Non-pigmented ciliary epithelial cell (primary cell): ENCODE measurements at regions not wholly inside any gene's neighbourhood (a gene's known extent, or its start where the extent isn't known, plus 50 kb on each side); places are given as distances from the start of the nearest gene placed in this dataset.

ENCODE experiments used
- DNase-seq: peaks from one replicate; pipeline ENCODE4 v3.0.0-alpha.2; 2010; ENCODE audit warnings: low read depth

DNA sequence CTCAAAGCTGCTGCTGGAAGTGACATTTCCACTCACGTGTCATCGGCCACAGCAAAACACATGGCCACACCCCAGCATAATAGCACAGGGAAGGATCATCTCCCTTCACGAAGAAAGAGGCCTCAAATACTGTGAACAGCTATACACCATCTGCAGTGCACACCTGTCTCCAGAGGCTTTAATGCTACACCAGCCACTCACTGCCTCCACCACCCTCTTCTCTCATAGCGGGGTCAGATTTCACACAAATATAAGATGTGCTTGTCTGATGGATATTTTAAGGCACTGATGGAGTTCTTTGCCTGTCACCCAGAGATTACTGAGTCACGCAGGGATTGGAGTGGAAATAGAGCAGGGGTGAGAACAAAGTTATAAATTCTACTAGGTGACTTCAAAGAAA, 374.0 kb downstream of the ZNF516 start:
- no peak for DNase-seq

GRCh38 chr18:76115580-76115979, 379.5 kb downstream of the ZNF516 start:
- DNase-seq = no peak

GRCh38 chr18:76113101-76113500, 381.9 kb downstream of the ZNF516 start:
- DNase-seq = no peak

GRCh38 chr18:76102626-76103025, 392.4 kb downstream of the ZNF516 start:
- no peak for DNase-seq

DNA sequence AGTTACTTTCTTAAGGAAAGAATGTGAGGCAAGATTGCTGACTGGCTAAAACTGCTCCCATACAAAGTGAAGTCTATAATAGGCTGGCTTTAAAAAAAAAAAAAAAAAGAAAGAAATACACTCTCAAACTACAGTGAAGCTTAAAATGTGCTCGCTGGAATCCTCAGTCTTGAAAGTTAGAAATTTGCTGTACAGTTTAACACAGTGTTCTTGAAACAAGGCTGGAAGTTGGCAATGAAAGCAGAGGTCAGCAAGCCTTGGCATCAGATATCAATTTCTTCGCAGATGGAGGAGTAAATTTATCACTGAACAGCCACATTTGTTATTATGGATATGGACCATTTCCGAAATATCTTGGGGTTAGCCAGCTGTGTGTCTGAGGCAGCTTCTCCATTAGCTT, 392.9 kb downstream of the ZNF516 start:
- no peak for DNase-seq

DNA sequence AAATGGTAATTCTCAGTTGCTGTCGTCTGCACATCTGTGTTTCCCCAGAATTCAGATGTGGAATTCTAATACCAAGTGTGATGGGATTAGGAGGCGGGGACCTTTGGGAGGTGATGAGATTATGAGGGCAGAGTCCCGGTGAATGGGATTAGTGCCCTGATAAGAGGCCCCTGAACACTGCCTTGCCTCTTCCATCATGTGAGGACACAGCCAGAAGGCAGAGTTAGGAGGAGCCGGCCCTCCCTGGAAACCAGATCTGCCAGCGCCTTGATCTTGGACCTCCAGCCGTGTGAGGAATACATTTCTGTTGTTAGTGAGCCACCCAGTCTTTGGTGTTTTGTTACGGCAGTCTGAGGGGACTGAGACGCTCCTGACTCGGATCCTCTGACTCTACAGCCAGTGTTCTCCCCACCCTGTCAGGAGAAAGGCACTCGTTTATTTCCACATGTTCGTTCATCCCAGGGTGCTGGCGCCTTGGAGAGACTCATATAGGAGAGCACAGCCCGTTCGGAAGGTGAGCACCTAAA, 395.0 kb downstream of the ZNF516 start:
- no peak for DNase-seq

DNA sequence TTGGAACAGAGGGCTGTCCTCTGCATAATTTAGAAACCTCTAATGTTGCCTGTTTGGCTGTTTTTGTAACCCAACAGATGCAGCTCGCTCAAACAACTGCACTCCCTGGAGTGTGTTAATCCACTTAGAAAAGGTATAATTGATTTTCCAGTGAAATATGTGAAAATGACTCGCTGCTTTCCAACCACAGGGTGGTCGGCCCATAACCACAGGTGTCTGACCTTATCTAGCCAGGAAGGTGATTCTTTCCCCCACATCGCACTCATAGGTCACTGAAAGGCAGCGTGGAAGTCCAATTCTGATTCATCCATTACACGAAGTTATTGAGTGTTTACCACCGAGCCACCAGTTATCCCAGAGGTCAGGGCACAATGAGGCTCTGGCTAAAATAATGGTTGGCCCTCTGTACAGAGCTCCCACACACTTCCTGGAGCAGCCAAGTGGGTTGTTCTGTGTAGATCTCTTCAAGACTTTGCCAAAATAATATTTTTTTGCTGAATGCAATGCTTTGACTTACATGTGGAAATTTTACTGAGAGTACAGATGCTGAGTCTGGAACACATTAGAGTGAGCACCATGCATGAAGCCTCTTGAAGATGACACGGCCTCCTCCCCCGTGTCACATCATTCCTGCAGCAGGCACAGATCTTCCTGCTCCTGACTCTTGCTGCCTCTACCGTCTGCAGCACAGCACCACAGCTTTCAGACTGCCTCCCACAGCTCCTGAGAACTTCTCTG, 396.2 kb downstream of the ZNF516 start:
- DNase-seq = no peak

GRCh38 chr18:76081536-76081935, 413.5 kb downstream of the ZNF516 start:
- no peak for DNase-seq

- DNase-seq = no peak
Observed at GRCh38 chr18:76080430-76080829, 414.6 kb downstream of the ZNF516 start.

DNA sequence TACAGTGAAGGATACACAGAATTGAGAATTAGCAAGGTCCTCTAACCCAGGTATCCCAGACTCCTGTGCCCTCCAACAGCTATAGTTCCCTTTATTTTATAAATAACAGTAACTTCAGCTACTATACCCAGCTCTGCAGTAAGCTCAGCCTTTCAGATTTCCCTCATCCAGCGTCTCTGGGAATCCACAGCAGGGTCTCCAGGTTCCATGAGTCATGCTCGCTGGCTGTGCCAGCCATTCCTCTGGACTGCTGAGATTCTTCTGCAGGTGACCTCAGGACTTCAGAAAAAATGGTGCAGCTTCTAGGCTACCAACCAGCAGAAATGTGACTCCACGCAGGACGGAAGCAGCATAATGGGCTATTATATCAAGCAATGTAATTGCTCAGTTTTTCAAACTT, 419.3 kb downstream of the ZNF516 start:
- DNase-seq = no peak

GRCh38 chr18:76064998-76065397, 430.0 kb downstream of the ZNF516 start:
- no peak for DNase-seq

GRCh38 chr18:76058146-76058545, 436.9 kb downstream of the ZNF516 start:
- DNase-seq = no peak

- no peak for DNase-seq
Observed at GRCh38 chr18:76057386-76057785, 437.7 kb downstream of the ZNF516 start.

DNA sequence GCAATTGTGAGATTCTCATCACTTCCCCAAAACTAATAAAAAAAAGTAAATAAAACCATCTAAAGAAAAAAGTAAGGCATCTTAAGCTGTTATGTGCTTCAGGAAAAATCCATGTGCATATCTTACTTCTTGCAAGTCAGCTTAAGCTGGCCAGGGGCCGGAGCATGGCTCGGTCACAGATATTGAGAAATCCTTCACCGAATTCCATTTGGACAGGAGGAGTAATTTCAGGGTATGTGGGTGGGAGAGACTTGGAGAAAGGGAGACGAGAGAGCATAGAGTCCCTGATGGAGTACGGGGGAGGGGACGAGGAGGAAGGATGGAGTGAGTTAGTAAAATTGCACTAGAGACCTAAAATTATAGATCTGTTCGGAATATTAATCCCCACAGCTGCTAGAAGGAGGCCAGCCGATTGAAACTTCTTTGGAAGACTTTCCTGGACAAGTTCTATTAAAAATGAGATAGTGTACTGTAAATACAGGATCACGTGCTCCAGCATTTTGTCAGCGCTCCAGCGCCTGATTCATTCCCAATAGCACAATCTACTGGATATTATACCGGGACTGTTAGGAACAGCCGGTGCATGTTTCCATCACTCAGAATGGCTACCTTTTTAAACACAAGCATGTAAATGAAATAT, 438.5 kb downstream of the ZNF516 start:
- no peak for DNase-seq

DNA sequence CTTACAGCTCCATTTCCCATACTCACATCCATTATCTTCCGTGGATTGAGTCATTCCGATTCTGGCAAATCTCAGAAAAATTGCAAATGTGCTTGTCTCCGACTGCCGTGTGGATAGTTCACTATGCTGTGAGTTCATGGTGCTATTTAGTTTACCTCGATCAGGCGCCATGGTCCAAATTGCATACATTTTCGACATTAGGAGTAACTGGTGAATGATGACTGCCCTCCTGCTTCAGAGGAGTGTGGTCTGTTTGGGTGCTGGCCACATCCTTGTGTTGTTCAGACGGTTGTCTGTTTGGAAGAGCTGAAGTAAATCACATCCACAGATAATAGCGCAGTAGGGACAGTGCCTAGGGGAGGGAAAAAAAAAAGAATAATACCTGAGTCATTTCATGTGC, 439.5 kb downstream of the ZNF516 start:
- no peak for DNase-seq

- DNase-seq = no peak
Observed at GRCh38 chr18:76055025-76055424, 440.0 kb downstream of the ZNF516 start.

DNA sequence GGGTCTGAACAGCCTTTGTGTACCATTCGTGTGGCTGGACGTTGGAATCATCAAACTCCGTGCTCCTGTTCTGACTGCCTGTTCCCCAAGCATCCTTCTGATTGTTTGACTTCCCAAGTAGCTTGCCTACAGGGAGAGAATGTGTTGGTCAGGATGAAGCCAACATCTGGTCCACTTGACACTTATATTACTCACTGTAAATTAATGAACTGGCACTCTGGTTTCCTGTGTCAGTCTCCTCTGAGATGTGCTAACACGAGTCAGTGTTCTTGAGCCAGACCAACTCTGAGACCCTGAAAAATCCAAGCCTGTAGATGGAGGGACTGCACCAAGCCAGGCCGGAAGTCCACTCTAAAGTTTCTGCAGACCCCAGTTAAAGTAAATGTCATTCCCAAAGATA, 440.9 kb downstream of the ZNF516 start:
- DNase-seq = no peak

- DNase-seq = no peak
Observed at GRCh38 chr18:76053551-76053950, 441.5 kb downstream of the ZNF516 start.

DNA sequence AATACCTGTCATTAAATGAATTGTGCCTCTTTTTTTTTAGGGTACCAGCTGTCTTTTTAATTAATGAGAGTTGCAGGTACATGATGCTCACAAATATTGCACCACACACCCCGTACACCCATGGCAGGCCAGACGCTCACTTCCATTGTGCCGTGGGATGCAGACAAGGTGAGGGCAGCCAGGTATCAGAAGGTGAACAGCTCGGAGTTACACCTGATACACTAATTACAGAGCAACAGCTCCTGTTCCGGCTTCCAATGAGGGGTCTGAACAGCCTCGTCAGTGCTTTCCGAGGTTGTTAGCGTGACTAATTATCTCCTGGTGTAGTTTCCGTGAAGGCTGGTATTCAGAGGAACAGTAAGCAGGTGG, 442.8 kb downstream of the ZNF516 start:
- DNase-seq = no peak

DNA sequence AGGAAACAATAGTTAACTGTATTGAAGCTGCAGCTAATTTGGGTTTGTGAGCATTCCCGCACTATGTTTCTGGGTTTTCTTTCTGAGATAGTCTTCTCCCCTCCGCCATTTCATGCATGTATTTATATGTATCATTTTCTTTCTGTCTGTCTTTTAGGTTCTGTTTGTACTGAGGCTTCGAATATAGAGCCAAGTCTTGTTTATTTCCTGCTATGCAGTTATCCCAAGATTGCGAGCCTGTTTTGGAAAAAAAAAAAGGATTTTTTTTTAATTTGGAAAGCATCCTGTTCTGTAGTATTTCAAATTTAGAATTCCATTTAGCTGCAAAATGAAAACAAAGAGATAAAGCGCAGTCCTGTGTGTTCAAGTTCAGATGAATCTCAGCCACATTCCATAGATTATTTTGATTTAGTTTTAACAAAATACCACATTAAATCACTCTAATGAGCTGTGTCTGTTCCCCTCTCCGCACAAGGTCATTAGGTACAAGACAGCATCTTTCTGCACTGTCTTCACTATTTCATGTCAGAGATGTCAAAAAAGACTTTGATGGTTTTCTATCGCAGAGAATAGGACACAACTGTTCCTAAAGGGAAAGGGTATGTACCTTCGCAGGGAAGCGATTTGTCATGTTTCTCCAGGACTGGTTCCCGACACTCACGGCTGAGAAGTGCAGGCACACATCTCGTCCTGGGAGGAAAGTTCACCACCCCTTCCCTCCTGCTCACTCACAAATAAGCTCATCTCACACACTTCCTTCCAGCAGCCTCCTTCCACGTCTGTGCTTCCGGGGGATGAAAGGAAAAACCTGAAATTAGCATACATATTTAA, 443.4 kb downstream of the ZNF516 start:
- DNase-seq = no peak

DNA sequence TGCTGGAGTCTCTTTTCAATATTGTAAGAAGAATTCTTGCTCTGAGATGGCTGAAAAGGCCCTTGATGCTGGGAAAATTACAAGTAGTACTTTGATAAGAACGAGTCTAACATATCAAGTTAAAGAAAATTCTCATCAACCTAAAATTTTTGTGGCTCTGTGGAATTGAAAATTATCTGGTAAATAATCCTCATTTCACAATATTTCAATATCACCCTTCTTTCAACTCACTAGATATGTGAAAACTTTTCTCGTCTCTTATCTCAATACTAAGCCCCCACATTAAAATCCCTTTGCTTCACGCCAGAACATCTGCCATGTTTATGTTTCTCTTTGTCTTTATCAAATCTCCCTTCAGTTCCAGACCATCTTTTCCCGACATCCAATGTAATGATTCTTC, 448.8 kb downstream of the ZNF516 start:
- DNase-seq = no peak

- DNase-seq = no peak
Observed at GRCh38 chr18:76042511-76042910, 452.5 kb downstream of the ZNF516 start.

GRCh38 chr18:76018210-76018609, 476.8 kb downstream of the ZNF516 start:
- DNase-seq = no peak
